HepG2 (cell line): ENCODE measurements at regions not wholly inside any gene's neighbourhood (a gene's known extent, or its start where the extent isn't known, plus 50 kb on each side); places are given as distances from the start of the nearest gene placed in this dataset.

Experiments
- ERF ChIP-seq: IDR thresholded peaks from 2 replicates; pipeline ENCODE4 v1.6.1; 2018; ENCODE audit warnings: missing biosample characterization, missing genetic modification reagents
- FOXK2 ChIP-seq: fragments of 450-650 bp; IDR thresholded peaks from 2 replicates; pipeline ENCODE4 v1.6.1; 2016
- TAF1 ChIP-seq: sonication (generic); formaldehyde crosslinking; IDR thresholded peaks from 2 replicates; pipeline ENCODE4 v1.4.0; 2020; ENCODE audit warnings: missing genetic modification reagents
- TSC22D2 ChIP-seq: sonication (generic); formaldehyde crosslinking; IDR thresholded peaks from 2 replicates; pipeline ENCODE4 v1.5.1; 2020; ENCODE audit warnings: missing genetic modification reagents, mild to moderate bottlenecking, borderline replicate concordance
- ZFP41 ChIP-seq: sonication (generic); formaldehyde crosslinking; IDR thresholded peaks from 2 replicates; pipeline ENCODE4 v1.4.0; 2020; ENCODE audit warnings: mild to moderate bottlenecking, missing genetic modification reagents, borderline replicate concordance
- ZNF33B ChIP-seq: sonication (generic); formaldehyde crosslinking; IDR thresholded peaks from 2 replicates; pipeline ENCODE4 v1.5.1; 2020; ENCODE audit warnings: mild to moderate bottlenecking, missing genetic modification reagents

DNA sequence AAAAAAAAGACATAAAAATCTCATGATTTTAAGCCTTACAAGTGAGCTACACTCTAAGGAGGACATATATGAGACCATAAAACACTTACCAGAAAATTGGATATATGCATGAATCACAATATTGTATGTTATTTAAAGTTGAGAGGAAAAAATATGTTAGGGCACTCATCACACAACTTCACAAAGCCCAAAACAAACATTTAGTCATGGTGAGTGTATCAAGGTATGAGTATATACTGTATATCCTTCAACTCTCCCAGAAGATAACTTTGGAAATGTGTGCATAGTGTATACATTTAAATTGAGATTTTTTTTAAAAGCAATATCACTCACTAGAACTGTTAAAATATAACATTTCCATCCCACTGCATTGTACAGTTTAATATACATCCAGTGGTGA is 259.3 kb downstream of the SRGAP2C start:
- no peak for TF ChIP-seq FOXK2
- TF ChIP-seq TAF1 (CRISPR knock-in tag) = no peak
- no peak for TF ChIP-seq ERF (CRISPR knock-in tag)
- no peak for TF ChIP-seq ZNF33B (CRISPR knock-in tag)
- no peak for TF ChIP-seq ZFP41 (CRISPR knock-in tag)
- no peak for TF ChIP-seq TSC22D2 (CRISPR knock-in tag)
